ENCODE measurements at regions not wholly inside any gene's neighbourhood (a gene's known extent, or its start where the extent isn't known, plus 50 kb on each side); places are given as distances from the start of the nearest gene placed in this dataset.

- no peak for TF ChIP-seq EGR1 (IDR thresholded peaks at IDR 0.05)
- TF ChIP-seq RAD21 (IDR thresholded peaks at IDR 0.05; ENCODE audit: low read depth): no peak
- no peak for TF ChIP-seq CREB1 (IDR thresholded peaks at IDR 0.05; ENCODE audit: low read depth)
- no peak for TF ChIP-seq YY1 (IDR thresholded peaks at IDR 0.05; ENCODE audit: low read depth)
- no peak for TF ChIP-seq MAX (IDR thresholded peaks at IDR 0.05)
- no peak for TF ChIP-seq USF1 (IDR thresholded peaks at IDR 0.05)
- no peak for TF ChIP-seq FOXM1 (IDR thresholded peaks at IDR 0.05; ENCODE audit: borderline replicate concordance, low read depth)
Observed at GRCh38 chrX:28223991-28224390, 242.7 kb upstream of the DCAF8L1 start.

GRCh38 chrX:28223469-28223868 lies 242.2 kb upstream of the DCAF8L1 start:
- no peak for TF ChIP-seq EP300 (IDR thresholded peaks at IDR 0.05; ENCODE audit: borderline replicate concordance)
- TF ChIP-seq FOXM1 (IDR thresholded peaks at IDR 0.05; ENCODE audit: borderline replicate concordance, low read depth): no peak
- no peak for TF ChIP-seq ZBTB7A (IDR thresholded peaks at IDR 0.05; ENCODE audit: low read depth)
- no peak for TF ChIP-seq NFIC (IDR thresholded peaks at IDR 0.05)
- no peak for TF ChIP-seq TAF1 (IDR thresholded peaks at IDR 0.05; ENCODE audit: low read depth)
- no peak for TF ChIP-seq REST (IDR thresholded peaks at IDR 0.05; ENCODE audit: low read depth)
- no peak for TF ChIP-seq MAX (IDR thresholded peaks at IDR 0.05)
- no peak for TF ChIP-seq TCF12 (IDR thresholded peaks at IDR 0.05; ENCODE audit: low read depth)
- no peak for TF ChIP-seq EGR1 (IDR thresholded peaks at IDR 0.05)
- no peak for TF ChIP-seq TEAD4 (IDR thresholded peaks at IDR 0.05)
- TF ChIP-seq CREB1 (IDR thresholded peaks at IDR 0.05; ENCODE audit: low read depth): no peak
- TF ChIP-seq RAD21 (IDR thresholded peaks at IDR 0.05; ENCODE audit: low read depth): no peak
- TF ChIP-seq YY1 (IDR thresholded peaks at IDR 0.05; ENCODE audit: low read depth): no peak
- no peak for TF ChIP-seq USF1 (IDR thresholded peaks at IDR 0.05)
- TF ChIP-seq CEBPB (IDR thresholded peaks at IDR 0.05): no peak

- TF ChIP-seq CREB1 (IDR thresholded peaks at IDR 0.05; ENCODE audit: low read depth) (no peak), FOXM1 (IDR thresholded peaks at IDR 0.05; ENCODE audit: borderline replicate concordance, low read depth) (no peak), TAF1 (IDR thresholded peaks at IDR 0.05; ENCODE audit: low read depth) (no peak), EP300 (IDR thresholded peaks at IDR 0.05; ENCODE audit: borderline replicate concordance) (no peak), RAD21 (IDR thresholded peaks at IDR 0.05; ENCODE audit: low read depth) (no peak), MAX (IDR thresholded peaks at IDR 0.05) (no peak), EGR1 (IDR thresholded peaks at IDR 0.05) (no peak), NFIC (IDR thresholded peaks at IDR 0.05) (no peak), ZBTB7A (IDR thresholded peaks at IDR 0.05; ENCODE audit: low read depth) (no peak), REST (IDR thresholded peaks at IDR 0.05; ENCODE audit: low read depth) (no peak), YY1 (IDR thresholded peaks at IDR 0.05; ENCODE audit: low read depth) (no peak), CEBPB (IDR thresholded peaks at IDR 0.05) (no peak), TEAD4 (IDR thresholded peaks at IDR 0.05) (no peak), USF1 (IDR thresholded peaks at IDR 0.05) (no peak), TCF12 (IDR thresholded peaks at IDR 0.05; ENCODE audit: low read depth) (no peak)
Observed at GRCh38 chrX:28205905-28206304, 224.7 kb upstream of the DCAF8L1 start.

GRCh38 chrX:28205126-28205525 lies 223.9 kb upstream of the DCAF8L1 start:
- TF ChIP-seq CREB1 (IDR thresholded peaks at IDR 0.05; ENCODE audit: low read depth) (no peak), EP300 (IDR thresholded peaks at IDR 0.05; ENCODE audit: borderline replicate concordance) (no peak), MAX (IDR thresholded peaks at IDR 0.05) (no peak), EGR1 (IDR thresholded peaks at IDR 0.05) (no peak), CEBPB (IDR thresholded peaks at IDR 0.05) (no peak), ZBTB7A (IDR thresholded peaks at IDR 0.05; ENCODE audit: low read depth) (no peak), TEAD4 (IDR thresholded peaks at IDR 0.05) (no peak), YY1 (IDR thresholded peaks at IDR 0.05; ENCODE audit: low read depth) (no peak), NFIC (IDR thresholded peaks at IDR 0.05) (no peak)

- TF ChIP-seq EGR1 (IDR thresholded peaks at IDR 0.05): no peak
- TF ChIP-seq TAF1 (IDR thresholded peaks at IDR 0.05; ENCODE audit: low read depth): no peak
- TF ChIP-seq CEBPB (IDR thresholded peaks at IDR 0.05): 0 out of 2 replicates have a peak, but pooled peaks have one; percentile 12
Observed at GRCh38 chrX:28189011-28189410, 207.8 kb upstream of the DCAF8L1 start.
